Neural cell (in vitro differentiated cells): ENCODE measurements at regions not wholly inside any gene's neighbourhood (a gene's known extent, or its start where the extent isn't known, plus 50 kb on each side); places are given as distances from the start of the nearest gene placed in this dataset.
"Not testable (repeated sequence)": the region's sequence is repeated elsewhere in the genome, so short reads cannot be mapped to it uniquely, and the experiment has no call there.

ENCODE experiments used
- H2AFZ ChIP-seq: fragments of 200-600, 300-800 bp; sonication (generic), shearing (Covaris generic); 2 replicates; pipeline ENCODE4 v1.6.0; 2014; ENCODE audit warnings: low read depth, mild to moderate bottlenecking, antibody characterized with exemption, low read length, moderate library complexity
- H3F3A ChIP-seq: fragments of 200-600 bp; shearing (Covaris generic); 2 replicates; pipeline ENCODE4 v1.6.1; 2016; ENCODE audit warnings: mild to moderate bottlenecking, moderate library complexity, mixed read lengths, antibody characterized with exemption, low read length; ENCODE audit not compliant: insufficient read depth, poor library complexity, severe bottlenecking
- H3K27ac ChIP-seq: fragments of 200-600, 300-800 bp; sonication (generic), shearing (Covaris generic); 2 replicates; pipeline ENCODE4 v1.5.1; 2014; ENCODE audit warnings: mild to moderate bottlenecking, low read length, moderate library complexity
- H3K27me3 ChIP-seq: fragments of 300-800, 200-600 bp; sonication (generic), shearing (Covaris generic); 2 replicates; pipeline ENCODE4 v1.6.0; 2014; ENCODE audit warnings: mild to moderate bottlenecking, low read depth, low read length, moderate library complexity; ENCODE audit not compliant: insufficient read depth
- H3K36me3 ChIP-seq: fragments of 300-800, 200-600 bp; sonication (generic), shearing (Covaris generic); 2 replicates; pipeline ENCODE4 v1.5.1; 2014; ENCODE audit warnings: mild to moderate bottlenecking, antibody characterized with exemption, low read length, moderate library complexity; ENCODE audit not compliant: insufficient read depth
- H3K4me2 ChIP-seq: fragments of 300-800, 200-600 bp; sonication (generic), shearing (Covaris generic); 2 replicates; pipeline ENCODE4 v1.6.0; 2014; ENCODE audit warnings: mild to moderate bottlenecking, low read length
- H3K4me3 ChIP-seq: fragments of 300-800, 200-600 bp; sonication (generic), shearing (Covaris generic); 2 replicates; pipeline ENCODE4 v1.5.1; 2014; ENCODE audit warnings: mild to moderate bottlenecking, low read length, moderate library complexity
- H3K79me2 ChIP-seq: fragments of 200-600 bp; shearing (Covaris generic); replicated peaks from 2 replicates; pipeline ENCODE4 v1.6.0; 2014; ENCODE audit warnings: mild to moderate bottlenecking, low read length, moderate library complexity; ENCODE audit not compliant: insufficient read depth
- H3K9ac ChIP-seq: fragments of 300-800, 200-600 bp; sonication (generic), shearing (Covaris generic); 2 replicates; pipeline ENCODE4 v1.6.1; 2016; ENCODE audit warnings: mild to moderate bottlenecking, low read length, mixed read lengths
- H3K9me2 ChIP-seq: fragments of 200-600 bp; shearing (Covaris generic); 2 replicates; pipeline ENCODE4 v1.6.1; 2016; ENCODE audit warnings: mild to moderate bottlenecking, low read length, mixed read lengths; ENCODE audit not compliant: insufficient read depth
- H3K9me3 ChIP-seq: fragments of 200-600, 300-800 bp; sonication (generic), shearing (Covaris generic); 2 replicates; pipeline ENCODE4 v1.6.1; 2016; ENCODE audit warnings: mild to moderate bottlenecking, mixed run types, low read length, moderate library complexity, mixed read lengths
- H4K20me1 ChIP-seq: fragments of 200-600 bp; shearing (Covaris generic); 2 replicates; pipeline ENCODE4 v1.6.1; 2016; ENCODE audit warnings: mild to moderate bottlenecking, mixed run types; ENCODE audit not compliant: insufficient read depth
- RAD21 ChIP-seq: fragments of 450-650 bp; conservative IDR thresholded peaks from 2 replicates; pipeline ENCODE4 v1.6.1; 2014; ENCODE audit warnings: antibody characterized with exemption, mild to moderate bottlenecking, moderate library complexity
- SMC3 ChIP-seq: fragments of 450-650 bp; conservative IDR thresholded peaks from 2 replicates; pipeline ENCODE4 v1.6.1; 2014; ENCODE audit warnings: antibody characterized with exemption, mild to moderate bottlenecking, moderate library complexity; ENCODE audit not compliant: poor library complexity
- TF ChIP-seq, protein P1 (sequence below): fragments of 450-650 bp; IDR thresholded peaks from 2 replicates; pipeline ENCODE4 v1.5.1; 2014; ENCODE audit warnings: antibody characterized with exemption, mild to moderate bottlenecking, moderate library complexity; ENCODE audit not compliant: poor library complexity, severe bottlenecking

DNA sequence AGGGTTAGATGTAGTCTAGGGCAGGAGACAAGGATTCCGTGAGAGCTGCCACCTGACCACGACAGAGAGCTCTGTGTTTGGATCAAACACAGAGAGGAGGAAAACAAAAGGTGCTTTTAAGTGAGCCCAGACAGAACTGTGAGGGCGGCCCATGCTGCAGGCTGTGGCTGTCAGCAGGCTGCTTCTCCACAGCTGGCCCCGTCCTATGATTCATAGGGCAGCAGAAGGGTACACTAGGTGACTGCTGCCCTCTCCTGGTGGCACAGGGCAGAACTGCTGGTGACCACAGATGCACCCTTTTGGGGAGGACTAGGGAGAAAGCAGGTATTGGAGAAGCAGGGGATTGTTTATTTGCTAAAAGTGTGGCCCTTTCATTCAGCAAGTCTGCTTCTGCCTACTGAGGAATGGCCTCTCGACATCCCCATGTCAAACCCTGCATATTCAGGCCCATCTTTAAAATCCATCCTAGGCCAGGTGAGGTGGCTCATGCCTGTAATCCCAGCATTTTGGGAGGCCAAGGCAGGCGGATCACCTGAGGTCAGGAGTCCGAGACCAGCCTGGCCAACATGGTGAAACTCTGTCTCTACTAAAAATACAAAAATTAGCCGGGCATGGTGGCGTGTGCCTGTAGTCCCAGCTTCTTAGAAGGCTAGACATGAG, 234.4 kb upstream of the FRG2C start:
- not testable (repeated sequence) for H3K27ac ChIP-seq, H3K4me3 ChIP-seq, H3K9me2 ChIP-seq, H3K36me3 ChIP-seq, H4K20me1 ChIP-seq, H3F3A ChIP-seq, H3K9me3 ChIP-seq, H3K4me2 ChIP-seq, H3K9ac ChIP-seq, H2AFZ ChIP-seq, H3K27me3 ChIP-seq, H3K79me2 ChIP-seq
- TF ChIP-seq SMC3 (peak; percentile 89), RAD21 (peak; percentile 79)
- TF ChIP-seq, protein P1, sequence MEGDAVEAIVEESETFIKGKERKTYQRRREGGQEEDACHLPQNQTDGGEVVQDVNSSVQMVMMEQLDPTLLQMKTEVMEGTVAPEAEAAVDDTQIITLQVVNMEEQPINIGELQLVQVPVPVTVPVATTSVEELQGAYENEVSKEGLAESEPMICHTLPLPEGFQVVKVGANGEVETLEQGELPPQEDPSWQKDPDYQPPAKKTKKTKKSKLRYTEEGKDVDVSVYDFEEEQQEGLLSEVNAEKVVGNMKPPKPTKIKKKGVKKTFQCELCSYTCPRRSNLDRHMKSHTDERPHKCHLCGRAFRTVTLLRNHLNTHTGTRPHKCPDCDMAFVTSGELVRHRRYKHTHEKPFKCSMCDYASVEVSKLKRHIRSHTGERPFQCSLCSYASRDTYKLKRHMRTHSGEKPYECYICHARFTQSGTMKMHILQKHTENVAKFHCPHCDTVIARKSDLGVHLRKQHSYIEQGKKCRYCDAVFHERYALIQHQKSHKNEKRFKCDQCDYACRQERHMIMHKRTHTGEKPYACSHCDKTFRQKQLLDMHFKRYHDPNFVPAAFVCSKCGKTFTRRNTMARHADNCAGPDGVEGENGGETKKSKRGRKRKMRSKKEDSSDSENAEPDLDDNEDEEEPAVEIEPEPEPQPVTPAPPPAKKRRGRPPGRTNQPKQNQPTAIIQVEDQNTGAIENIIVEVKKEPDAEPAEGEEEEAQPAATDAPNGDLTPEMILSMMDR: peak; percentile 86

DNA sequence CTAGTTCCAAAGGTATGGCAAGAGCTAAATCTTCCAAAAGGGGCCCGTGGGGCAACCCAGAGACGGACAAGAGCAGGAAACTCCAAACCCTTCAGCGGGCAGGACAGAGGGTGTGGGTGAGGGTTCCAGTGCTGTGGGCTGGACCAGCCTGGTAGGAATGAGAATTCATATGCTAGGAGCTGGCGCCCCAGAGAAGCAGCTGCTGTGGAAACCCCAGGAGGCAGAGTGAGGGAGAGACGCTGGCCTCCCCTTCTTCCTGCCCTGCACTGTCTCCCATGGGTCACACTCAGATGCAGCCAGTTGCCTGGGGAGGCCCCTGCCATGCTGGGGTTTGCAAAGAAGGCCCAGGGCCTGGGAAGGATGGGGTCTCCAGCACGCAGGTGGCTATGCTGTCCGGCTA, 233.7 kb upstream of the FRG2C start:
- H3K27ac ChIP-seq, H4K20me1 ChIP-seq, H3K36me3 ChIP-seq, H3K4me3 ChIP-seq, H2AFZ ChIP-seq, H3K79me2 ChIP-seq, H3K27me3 ChIP-seq, H3K9me3 ChIP-seq, H3F3A ChIP-seq, H3K9ac ChIP-seq, H3K9me2 ChIP-seq, H3K4me2 ChIP-seq: not testable (repeated sequence)

DNA sequence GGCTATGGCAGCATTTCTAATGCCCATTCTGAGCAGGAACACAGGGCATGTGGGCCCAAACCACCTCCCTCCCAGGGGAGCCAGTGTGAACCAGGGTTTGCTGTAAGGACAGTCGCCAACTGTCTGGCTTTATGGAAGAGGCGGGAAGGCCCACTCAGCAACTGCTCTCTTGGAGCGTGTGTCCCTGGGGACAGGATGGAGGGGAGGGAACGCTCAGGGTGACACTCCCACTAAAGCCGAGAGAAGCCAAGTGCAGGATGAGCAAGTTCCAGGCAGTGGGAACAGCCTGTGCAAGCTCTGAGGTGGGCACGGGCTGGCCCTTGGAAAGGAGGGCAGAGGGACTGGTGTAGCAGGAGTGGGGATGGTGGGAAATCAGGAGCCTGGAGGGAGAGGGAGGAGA, 233.0 kb upstream of the FRG2C start:
- H3K27me3 ChIP-seq, H3F3A ChIP-seq, H2AFZ ChIP-seq, H3K79me2 ChIP-seq, H3K36me3 ChIP-seq, H3K4me3 ChIP-seq, H4K20me1 ChIP-seq, H3K9ac ChIP-seq, H3K9me3 ChIP-seq, H3K4me2 ChIP-seq, H3K27ac ChIP-seq, H3K9me2 ChIP-seq: not testable (repeated sequence)

DNA sequence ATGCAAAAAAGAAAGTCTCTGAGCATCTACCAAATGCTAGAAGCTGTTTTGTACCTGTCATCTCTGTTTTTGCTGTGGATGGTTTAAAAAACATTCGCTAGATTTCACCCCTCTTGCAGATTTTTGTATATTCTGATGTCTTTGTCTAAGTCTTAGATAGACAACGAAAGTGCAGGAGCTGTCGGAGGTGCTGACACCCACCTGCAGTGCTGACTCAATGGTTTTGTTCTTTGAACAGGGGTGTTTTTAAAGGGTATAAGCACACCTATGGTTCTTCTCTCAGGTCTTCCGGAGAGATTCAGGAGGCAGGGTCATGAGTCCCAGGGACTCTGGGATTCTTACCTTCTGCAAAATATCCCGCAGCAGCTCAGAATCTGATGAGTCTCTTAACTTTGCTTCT, 231.7 kb upstream of the FRG2C start:
- H3K4me2 ChIP-seq, H4K20me1 ChIP-seq, H3K4me3 ChIP-seq, H3K9ac ChIP-seq, H3K9me2 ChIP-seq, H3K79me2 ChIP-seq, H3K9me3 ChIP-seq, H3K27me3 ChIP-seq, H3K27ac ChIP-seq, H2AFZ ChIP-seq, H3K36me3 ChIP-seq, H3F3A ChIP-seq: not testable (repeated sequence)

DNA sequence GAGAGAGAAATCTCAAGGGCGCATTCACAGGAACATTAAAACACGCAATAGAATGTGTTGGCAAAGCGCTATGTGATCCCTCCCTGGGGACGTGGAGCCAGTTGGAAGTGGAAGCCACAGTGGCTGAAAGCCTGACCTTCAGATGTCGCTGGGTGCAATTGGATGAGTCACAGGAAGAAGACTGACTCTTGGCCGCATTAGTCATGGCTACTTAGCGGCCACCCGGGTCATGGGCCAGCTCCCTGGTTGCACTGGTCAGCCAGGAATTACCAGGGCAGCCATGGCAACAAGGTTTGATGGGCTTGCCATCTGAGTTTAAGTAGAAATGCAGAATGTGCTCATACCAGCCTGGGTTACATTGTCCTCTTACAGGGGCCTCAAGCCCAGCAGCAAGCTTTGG, 231.2 kb upstream of the FRG2C start:
- H3K9me2 ChIP-seq, H3K36me3 ChIP-seq, H3K27me3 ChIP-seq, H4K20me1 ChIP-seq, H3K79me2 ChIP-seq, H3F3A ChIP-seq, H3K4me2 ChIP-seq, H3K9me3 ChIP-seq, H3K4me3 ChIP-seq, H3K9ac ChIP-seq, H3K27ac ChIP-seq, H2AFZ ChIP-seq: not testable (repeated sequence)

DNA sequence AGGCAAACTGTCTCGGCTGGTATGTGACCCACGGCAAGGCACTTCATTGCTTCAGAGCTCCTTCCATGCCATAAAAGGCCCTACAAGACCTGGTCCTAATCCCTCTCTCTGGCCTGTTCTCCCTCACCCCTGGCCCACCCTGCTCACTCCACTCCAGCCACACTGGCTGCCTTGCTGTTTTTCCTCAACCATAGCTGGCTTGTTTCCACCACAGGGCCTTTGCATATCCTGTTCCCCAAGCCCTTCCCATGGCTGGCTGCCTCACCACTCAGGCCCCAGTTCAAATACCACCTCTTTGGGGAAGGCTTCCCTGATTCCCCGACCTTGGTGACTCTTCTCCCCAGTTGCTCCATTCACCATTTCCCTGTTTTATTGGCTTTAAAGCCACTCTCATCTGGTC, 230.8 kb upstream of the FRG2C start:
- not testable (repeated sequence) for H3K79me2 ChIP-seq, H2AFZ ChIP-seq, H4K20me1 ChIP-seq, H3K27ac ChIP-seq, H3F3A ChIP-seq, H3K9ac ChIP-seq, H3K4me3 ChIP-seq, H3K9me2 ChIP-seq, H3K9me3 ChIP-seq, H3K4me2 ChIP-seq, H3K27me3 ChIP-seq, H3K36me3 ChIP-seq

DNA sequence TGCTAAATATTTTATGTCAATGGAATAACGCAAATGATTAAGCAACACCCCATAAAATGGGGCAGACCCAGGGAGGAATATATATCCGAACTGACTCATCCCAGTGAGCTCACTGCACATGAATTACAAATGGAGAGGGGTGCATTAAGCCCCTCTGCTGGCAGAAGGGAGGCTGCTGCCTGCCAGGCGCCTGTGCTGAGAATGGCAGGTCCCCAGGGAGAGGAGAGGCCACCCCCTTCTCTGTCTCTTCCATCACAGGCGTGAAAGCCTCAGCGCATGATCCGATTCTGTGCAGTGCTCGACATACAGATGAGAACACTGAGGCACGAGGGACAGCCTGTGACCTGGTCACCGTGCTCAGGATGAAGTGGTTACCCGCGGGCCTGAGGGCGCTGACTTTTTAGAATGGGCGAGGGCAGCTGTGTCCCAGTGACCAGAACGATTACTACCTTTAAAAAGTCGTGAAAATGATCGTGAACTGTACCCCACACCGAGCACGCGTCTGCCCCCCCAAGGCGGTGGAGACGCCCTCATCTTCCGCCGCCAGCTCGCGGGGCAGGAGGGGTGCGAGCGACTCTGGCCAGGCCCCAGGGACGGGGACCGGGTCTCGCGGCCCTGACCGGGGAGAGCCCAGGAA, 229.7 kb upstream of the FRG2C start:
- not testable (repeated sequence) for H3K27ac ChIP-seq, H2AFZ ChIP-seq, H3K36me3 ChIP-seq, H3K9me2 ChIP-seq, H3K27me3 ChIP-seq, H3K79me2 ChIP-seq, H3K4me2 ChIP-seq, H3F3A ChIP-seq, H3K9me3 ChIP-seq, H4K20me1 ChIP-seq
- peak overlapping the region; percentile 30 for H3K9ac ChIP-seq
- H3K4me3 ChIP-seq: peak overlapping the region; percentile 70
